AG04450 (cell line): ENCODE measurements at regions not wholly inside any gene's neighbourhood (a gene's known extent, or its start where the extent isn't known, plus 50 kb on each side); places are given as distances from the start of the nearest gene placed in this dataset.
"Not testable (repeated sequence)": the region's sequence is repeated elsewhere in the genome, so short reads cannot be mapped to it uniquely, and the experiment has no call there.

Experiments
- CTCF ChIA-PET: fragments of 300-600, 350-600 bp; formaldehyde crosslinking; extraction: SDS; loops from one replicate; lab custom pipeline; 2022; ENCODE audit warnings: antibody characterized with exemption, inconsistent platforms; lab: Charles Lee
- POLR2A ChIA-PET: fragments of 350-600 bp; formaldehyde crosslinking; extraction: SDS; loops from one replicate; lab custom pipeline; 2021; ENCODE audit warnings: antibody characterized with exemption, inconsistent platforms; lab: Yijun Ruan, JAX
- DNase-seq: peaks from one replicate; pipeline ENCODE4 v3.0.0-alpha.2; 2011; ENCODE audit warnings: low read depth, low spot score
- H3K27ac ChIP-seq: one replicate; pipeline ENCODE4 v1.5.1; 2012; ENCODE audit warnings: low read depth, low read length, control low read depth
- H3K27me3 ChIP-seq: one replicate; pipeline ENCODE4 v1.6.0; 2012; ENCODE audit warnings: low read length; ENCODE audit not compliant: control insufficient read depth, insufficient read depth
- H3K4me3 ChIP-seq: 2 replicates; pipeline ENCODE4 v1.5.1; 2011; ENCODE audit warnings: mild to moderate bottlenecking, low read depth, low read length, control low read depth
- H3K9me3 ChIP-seq: 2 replicates; pipeline ENCODE4 v1.5.1; 2012; ENCODE audit warnings: low read length; ENCODE audit not compliant: control insufficient read depth, insufficient read depth
- TF ChIP-seq, protein P1 (sequence below): IDR thresholded peaks from 2 replicates; pipeline ENCODE4 v1.5.1; 2011; ENCODE audit warnings: low read depth, low read length, control low read depth, inconsistent platforms

DNA sequence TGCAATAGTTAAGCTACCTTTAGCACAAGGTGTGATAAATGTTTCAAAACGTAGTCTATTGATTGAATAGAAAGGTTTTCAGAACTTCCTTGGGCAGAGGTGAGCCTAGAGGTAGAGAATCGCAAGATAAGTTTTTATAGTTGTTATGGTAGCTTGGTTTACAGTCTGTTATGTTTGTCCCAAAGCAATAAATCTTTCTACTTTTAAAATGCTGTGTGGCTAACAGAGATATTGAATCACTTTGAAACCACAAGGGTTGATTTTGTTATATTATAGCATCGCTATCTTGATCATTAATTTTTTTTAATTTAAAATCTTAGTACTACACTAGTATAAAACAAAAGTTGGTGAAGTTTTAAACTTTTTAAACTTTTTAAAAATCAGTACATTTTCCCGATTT, 126.7 kb downstream of the TMEM182 start:
- TF ChIP-seq, protein P1, sequence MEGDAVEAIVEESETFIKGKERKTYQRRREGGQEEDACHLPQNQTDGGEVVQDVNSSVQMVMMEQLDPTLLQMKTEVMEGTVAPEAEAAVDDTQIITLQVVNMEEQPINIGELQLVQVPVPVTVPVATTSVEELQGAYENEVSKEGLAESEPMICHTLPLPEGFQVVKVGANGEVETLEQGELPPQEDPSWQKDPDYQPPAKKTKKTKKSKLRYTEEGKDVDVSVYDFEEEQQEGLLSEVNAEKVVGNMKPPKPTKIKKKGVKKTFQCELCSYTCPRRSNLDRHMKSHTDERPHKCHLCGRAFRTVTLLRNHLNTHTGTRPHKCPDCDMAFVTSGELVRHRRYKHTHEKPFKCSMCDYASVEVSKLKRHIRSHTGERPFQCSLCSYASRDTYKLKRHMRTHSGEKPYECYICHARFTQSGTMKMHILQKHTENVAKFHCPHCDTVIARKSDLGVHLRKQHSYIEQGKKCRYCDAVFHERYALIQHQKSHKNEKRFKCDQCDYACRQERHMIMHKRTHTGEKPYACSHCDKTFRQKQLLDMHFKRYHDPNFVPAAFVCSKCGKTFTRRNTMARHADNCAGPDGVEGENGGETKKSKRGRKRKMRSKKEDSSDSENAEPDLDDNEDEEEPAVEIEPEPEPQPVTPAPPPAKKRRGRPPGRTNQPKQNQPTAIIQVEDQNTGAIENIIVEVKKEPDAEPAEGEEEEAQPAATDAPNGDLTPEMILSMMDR: no peak
- CTCF ChIA-PET: no interaction called here
- H3K27me3 ChIP-seq: no peaks in the 10 kb centered on the region
- no peak overlapping the region for H3K27ac ChIP-seq
- H3K4me3 ChIP-seq: no peak overlapping the region
- POLR2A ChIA-PET: no interaction called here
- no peak for DNase-seq
- H3K9me3 ChIP-seq: no peaks in the 10 kb centered on the region

- no peak for DNase-seq
- CTCF ChIA-PET: no interaction called here
- TF ChIP-seq, protein P1: no peak
These were observed 129.5 kb downstream of the TMEM182 start for GRCh38 chr2:102891296-102891695.

GRCh38 chr2:102892698-102893310, 131.0 kb downstream of the TMEM182 start:
- ChIA-PET POLR2A (no interaction called here), CTCF (no interaction called here)
- TF ChIP-seq, protein P1: no peak
- Histone ChIP-seq H3K4me3 (no peak overlapping the region), H3K27me3 (no peaks in the 10 kb centered on the region), H3K9me3 (peaks cover 5% of the 10 kb centered on the region; the same call in 1 of the 2 replicates), H3K27ac (no peak overlapping the region)
- DNase-seq: no peak

More at GRCh38 chr2:102891296-102891695, 129.5 kb downstream of the TMEM182 start:
- H3K27ac ChIP-seq: no peak overlapping the region
- H3K4me3 ChIP-seq: no peak overlapping the region
- peaks cover 5% of the 10 kb centered on the region; the same call in 1 of the 2 replicates for H3K9me3 ChIP-seq
- no peaks in the 10 kb centered on the region for H3K27me3 ChIP-seq
- POLR2A ChIA-PET: no interaction called here

GRCh38 chr2:102893870-102894269, 132.0 kb downstream of the TMEM182 start:
- H3K4me3 ChIP-seq: no peak overlapping the region
- no peak for DNase-seq
- H3K27ac ChIP-seq: no peak overlapping the region
- H3K27me3 ChIP-seq: no peaks in the 10 kb centered on the region
- CTCF ChIA-PET: no interaction called here
- POLR2A ChIA-PET: no interaction called here
- TF ChIP-seq, protein P1: no peak
- H3K9me3 ChIP-seq: peaks cover 5% of the 10 kb centered on the region; the same call in 1 of the 2 replicates

DNA sequence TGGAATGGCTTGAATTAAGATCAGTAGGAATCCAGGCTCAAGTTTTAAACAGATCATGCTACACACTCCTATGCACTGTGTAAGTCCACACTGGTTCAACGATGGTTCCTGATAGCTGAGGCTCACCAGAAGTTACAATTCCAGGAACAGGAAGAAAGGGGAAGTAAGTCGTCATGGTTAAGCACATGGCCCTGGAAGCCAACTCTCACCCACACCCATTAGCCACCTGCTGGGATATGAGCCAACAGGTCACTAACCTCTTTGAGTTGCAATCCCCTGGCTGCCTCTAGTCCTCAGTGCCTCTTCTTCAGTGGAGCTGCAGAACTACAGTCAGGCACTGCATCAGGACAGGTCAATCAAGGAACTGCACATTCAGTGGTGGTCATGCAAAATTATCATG, 133.5 kb downstream of the TMEM182 start:
- Histone ChIP-seq H3K4me3 (no peak overlapping the region), H3K9me3 (peaks cover 5% of the 10 kb centered on the region; the same call in 1 of the 2 replicates), H3K27ac (no peak overlapping the region), H3K27me3 (no peaks in the 10 kb centered on the region)
- CTCF ChIA-PET: no interaction called here
- POLR2A ChIA-PET: no interaction called here
- DNase-seq: no peak
- TF ChIP-seq, protein P1: no peak

GRCh38 chr2:102909240-102909639, 147.4 kb downstream of the TMEM182 start:
- DNase-seq, H3K27ac ChIP-seq, POLR2A ChIA-PET, CTCF ChIA-PET, H3K27me3 ChIP-seq, H3K4me3 ChIP-seq, H3K9me3 ChIP-seq: not testable (repeated sequence)
